GM12892 (cell line): ENCODE measurements at regions not wholly inside any gene's neighbourhood (a gene's known extent, or its start where the extent isn't known, plus 50 kb on each side); places are given as distances from the start of the nearest gene placed in this dataset.

Experiments
- POLR2A ChIP-seq: IDR thresholded peaks from 2 replicates; pipeline ENCODE4 v1.6.1; 2011; ENCODE audit warnings: low read depth, low read length, control low read depth
- POLR2AphosphoS5 ChIP-seq: IDR thresholded peaks from 2 replicates; pipeline ENCODE4 v1.6.1; 2011; ENCODE audit warnings: low read depth, low read length, control low read depth

DNA sequence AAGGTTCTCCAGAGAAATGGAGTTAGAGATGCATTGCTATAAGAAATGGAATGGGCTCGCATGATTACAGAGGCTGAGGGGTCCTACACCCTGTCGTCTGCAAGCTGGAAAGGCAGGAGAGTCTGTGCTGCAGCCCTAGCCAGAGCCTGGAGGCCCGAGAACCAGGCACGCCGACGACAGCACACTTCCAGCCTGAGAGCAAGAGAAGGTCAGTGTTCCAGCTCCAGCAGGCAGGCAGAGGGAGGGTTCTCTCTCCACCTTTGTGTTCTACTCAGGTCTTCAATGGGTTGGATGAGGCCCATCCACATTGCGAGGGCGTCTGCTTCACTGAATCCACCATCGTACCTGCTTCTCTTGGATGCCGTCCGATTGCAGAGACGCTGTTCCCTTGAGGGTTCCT lies 177.6 kb upstream of the HDAC4 start:
- no peak for TF ChIP-seq POLR2A
- no peak for TF ChIP-seq POLR2AphosphoS5
